ENCODE measurements at regions not wholly inside any gene's neighbourhood (a gene's known extent, or its start where the extent isn't known, plus 50 kb on each side); places are given as distances from the start of the nearest gene placed in this dataset.
A peak's percentile ranks its signal among the peaks of the same experiment; 100 is the strongest.

DNA sequence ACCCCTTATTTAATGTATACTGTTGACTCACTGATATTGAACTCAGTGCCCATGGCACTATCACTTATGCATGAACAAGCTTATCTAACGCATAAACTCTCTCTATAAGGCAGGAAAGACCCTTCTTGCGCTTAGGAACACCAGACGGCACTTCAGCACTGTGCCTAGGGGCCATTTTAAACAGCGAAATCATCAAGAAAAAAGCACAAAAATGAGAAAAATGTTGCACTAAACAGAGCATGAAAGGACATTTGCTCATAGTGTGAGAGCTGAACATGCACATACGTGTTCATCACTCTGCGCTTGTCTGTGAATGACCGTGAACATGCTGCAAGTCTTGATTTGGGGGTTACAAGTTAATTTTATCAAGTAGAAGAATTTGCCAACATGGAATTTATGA lies 109.6 kb downstream of the WDR11 start:
- no peak for DNase-seq (ENCODE audit: low read depth)
- in situ Hi-C loops (cut with HindIII; ENCODE audit: low pct_unique_long_range_greater_than_20kb, low sequenced_read_pairs) = no loop called here

DNA sequence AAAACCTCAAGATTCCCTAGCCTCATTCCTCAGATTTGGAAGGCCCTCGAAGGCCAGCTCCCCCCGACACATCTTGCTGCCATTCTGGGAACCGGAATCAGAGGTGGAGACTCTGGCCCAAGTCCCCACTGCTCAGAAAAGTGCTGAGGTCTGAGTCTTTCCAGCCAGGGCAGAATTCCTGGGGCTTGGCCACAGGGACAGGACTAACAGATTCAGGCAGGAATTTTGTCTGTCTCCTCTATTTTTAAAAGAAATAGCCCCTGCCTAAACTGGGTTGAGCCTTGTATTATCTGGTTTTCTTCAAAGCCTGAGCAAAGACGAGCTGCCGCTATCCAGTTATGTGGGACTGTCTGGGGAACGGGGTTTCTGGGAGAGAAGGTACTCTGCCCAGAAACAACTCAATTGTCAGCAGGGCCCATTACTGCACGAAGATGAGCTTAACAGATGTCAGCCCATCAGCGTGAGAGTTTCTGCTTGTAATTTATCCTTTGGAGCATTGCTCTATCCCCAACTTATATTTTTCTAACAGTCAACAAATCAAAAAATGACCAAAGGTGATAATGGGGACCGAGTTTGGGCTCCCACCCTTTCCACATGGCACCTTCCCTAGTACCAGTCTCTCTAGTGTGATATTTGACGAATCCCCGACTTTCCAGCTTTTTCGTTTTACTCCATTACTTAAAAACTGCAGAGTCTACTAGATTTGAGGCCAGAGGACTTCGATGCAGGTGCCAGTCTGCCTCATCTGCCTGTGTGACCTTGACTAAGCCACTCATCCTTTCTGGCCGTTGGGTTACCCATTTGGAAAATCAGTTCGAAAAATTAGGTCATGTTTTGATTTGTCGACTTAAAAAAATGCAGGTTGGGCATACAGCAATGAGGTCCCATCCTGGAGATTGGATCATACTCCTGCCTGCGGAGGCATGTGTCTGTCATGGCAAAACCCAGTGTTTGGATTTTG lies 110.9 kb downstream of the WDR11 start:
- in situ Hi-C loops (cut with HindIII; ENCODE audit: low pct_unique_long_range_greater_than_20kb, low sequenced_read_pairs) = no loop called here
- no peak for DNase-seq (ENCODE audit: low read depth)

DNA sequence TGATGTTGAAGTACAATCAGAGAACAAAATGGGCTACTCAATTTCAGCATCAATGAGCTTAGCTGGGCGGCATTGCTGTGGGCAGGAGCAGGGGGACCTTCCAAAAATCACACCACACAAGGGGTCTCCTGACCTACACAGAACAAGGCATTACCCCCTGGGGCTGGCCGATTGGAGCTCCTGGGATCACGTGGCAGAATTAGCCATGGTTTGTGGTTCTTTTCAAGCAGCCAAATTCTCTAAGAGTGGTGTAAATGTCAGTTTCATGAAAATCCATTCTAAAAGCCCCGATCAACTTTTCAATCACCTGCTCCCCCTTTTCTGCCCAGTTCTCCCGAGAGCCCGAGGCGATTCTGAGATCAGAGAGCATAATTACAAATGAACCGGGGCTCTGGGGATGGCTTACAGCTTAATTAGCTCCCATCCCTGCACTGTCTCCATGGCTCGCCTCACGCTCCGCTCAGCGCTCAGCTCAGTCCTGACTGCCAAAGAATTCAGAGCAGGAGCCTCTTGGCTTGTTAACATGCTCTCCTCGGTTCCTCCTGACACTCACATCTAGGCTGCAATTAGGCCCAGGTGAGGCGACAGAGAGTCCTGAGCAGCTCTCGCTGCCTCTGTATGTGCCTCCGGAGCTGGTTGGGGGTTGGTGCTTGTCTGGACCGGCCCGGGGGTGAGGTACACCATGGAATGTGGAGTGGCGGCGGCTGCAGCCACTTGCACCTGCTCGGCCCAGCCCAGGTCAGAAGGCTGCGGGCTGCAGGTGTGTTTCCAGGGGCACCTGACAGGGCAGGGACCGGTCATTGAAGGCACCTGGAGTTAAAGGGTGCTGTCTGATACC lies 111.8 kb downstream of the WDR11 start:
- DNase-seq (ENCODE audit: low read depth) = no peak
- in situ Hi-C loops (cut with HindIII; ENCODE audit: low pct_unique_long_range_greater_than_20kb, low sequenced_read_pairs) = no loop called here

DNA sequence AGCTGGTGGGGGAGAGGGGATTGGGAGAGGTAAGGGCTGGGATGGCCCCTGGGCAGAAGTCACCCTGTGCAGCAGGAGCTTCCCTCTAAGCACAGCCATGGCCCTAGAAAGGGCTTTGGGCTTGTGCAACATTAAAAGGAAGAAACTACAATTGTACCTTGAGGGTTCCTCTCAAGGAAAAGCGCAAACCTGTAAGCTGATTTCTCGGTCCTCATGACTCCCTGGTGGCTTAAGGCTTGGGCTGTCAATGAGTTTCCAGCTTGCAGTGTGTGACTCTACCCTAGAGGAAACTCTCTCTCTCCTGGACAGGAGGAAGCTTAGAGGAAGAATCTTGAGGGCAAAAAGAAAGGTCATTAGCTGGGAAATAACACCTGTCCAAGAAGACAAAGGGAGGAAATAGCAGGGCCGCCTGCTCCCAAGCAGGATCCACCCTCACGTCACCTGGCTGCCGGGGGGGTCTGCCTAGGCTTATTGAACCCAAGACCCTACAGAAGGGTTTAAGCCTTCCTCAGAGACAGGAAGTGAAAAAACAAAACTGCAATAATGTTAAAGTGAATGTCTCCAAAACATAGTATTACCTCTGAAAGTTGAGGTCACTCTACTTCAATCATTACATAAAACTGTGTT lies 112.5 kb downstream of the WDR11 start:
- in situ Hi-C loops (cut with HindIII; ENCODE audit: low pct_unique_long_range_greater_than_20kb, low sequenced_read_pairs) = no loop called here
- DNase-seq (ENCODE audit: low read depth) = no peak

DNA sequence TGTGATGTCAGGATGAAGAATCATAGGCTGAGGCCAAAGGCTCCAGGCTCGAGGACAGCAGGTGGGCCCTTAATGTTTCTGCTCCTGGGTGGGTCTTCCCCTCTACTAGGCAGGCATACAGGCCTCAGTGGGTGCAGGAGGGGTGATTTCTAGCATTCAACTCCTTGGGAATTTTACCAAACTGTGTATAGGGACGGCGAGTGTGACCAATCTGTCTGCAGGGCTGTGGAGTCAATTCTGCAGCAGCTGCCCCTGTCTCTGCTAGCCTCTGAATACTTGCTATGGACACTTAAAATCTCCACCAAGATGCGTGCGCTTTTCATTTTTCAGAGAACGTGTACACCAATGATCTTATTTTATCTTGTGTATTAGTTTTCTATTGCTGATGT lies 115.5 kb downstream of the WDR11 start:
- DNase-seq (ENCODE audit: low read depth) = no peak
- in situ Hi-C loops (cut with HindIII; ENCODE audit: low pct_unique_long_range_greater_than_20kb, low sequenced_read_pairs) = no loop called here

- in situ Hi-C loops (cut with HindIII; ENCODE audit: low pct_unique_long_range_greater_than_20kb, low sequenced_read_pairs) = no loop called here
- no peak for DNase-seq (ENCODE audit: low read depth)
These were observed 118.1 kb downstream of the WDR11 start for GRCh38 chr10:120969219-120969645.

DNA sequence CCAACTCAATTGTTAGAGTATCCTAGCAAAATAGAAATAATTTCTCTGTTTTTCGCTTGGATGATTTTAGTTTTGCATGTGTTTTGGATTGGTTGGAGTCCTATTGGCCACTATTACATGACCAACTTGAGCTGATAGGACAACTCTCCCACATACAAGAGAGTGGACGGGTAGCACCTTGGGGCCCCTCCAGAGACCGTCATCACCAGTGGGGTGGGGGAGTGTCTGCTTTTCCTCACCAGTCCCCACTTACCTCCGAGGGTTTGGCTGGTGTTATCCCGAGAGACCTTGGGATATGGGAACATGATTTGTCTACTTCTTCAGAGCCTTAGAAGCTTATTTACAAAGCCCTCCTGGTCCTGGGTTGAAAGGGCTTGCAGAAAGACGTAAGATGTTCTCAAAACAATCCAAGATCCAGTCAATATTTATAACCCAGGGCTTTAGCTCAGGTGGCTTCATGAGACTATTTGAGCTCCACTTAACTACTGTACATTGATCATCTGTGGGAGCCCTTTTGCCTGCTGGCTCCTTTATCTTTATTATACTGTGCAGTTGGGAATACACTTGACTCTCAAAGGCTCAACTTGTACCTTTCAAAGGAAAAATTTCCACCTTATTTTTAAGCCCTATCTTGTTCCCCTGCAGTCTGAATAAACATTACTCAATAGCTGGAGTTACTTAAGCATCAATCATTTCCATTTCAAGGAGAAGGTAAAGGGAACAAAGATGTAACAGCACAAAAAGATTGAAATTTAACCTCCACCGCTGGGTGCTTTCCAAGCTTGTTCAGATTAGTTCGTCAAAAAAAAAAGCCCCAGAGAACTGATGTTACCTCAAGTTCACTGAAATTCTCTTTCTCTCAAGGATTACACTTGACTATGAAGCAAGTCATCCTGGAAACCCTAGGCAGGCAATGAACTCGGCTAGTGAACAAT lies 119.7 kb downstream of the WDR11 start:
- in situ Hi-C loops (cut with HindIII; ENCODE audit: low pct_unique_long_range_greater_than_20kb, low sequenced_read_pairs) = no loop called here
- DNase-seq (ENCODE audit: low read depth) = no peak

DNA sequence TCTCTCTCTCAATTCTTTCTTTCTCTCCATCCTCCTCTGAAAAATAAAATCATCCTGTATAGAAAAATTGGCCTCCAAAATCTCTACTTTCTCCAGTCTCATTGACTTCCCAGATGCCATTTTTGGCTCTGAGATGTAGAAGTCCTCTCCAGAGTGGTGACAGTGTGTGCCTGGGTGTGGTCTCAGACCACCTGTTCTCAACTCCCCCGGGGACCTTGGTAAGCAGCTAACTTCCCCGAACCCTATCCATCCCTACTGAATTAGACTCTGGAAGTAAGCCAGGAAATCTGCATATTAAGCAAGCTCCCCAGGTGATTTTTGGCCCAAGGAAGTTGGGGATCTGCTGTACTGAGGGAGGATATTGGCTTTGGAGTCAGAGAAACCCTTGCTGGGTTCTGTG lies 120.5 kb downstream of the WDR11 start:
- in situ Hi-C loops (cut with HindIII; ENCODE audit: low pct_unique_long_range_greater_than_20kb, low sequenced_read_pairs) = no loop called here
- no peak for DNase-seq (ENCODE audit: low read depth)

DNA sequence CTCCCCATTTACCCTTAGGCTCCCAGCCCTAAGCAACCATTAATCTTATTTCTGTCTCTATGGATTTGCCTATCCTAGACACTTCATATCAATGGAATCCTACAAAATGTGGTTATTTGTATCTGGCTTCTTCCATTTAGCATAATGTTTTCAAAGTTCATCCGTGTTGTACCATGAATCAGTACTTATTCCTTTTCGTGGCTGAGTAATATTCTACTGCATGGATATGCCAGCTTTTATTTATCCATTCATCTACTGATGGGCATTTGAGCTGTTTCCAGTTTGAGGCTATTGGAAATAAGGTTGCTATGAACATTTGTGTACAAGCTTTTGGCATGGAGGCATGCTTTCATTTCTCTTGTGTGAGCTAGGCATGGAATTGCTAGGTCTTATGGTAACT lies 121.1 kb downstream of the WDR11 start:
- in situ Hi-C loops (cut with HindIII; ENCODE audit: low pct_unique_long_range_greater_than_20kb, low sequenced_read_pairs) = no loop called here
- no peak for DNase-seq (ENCODE audit: low read depth)

DNA sequence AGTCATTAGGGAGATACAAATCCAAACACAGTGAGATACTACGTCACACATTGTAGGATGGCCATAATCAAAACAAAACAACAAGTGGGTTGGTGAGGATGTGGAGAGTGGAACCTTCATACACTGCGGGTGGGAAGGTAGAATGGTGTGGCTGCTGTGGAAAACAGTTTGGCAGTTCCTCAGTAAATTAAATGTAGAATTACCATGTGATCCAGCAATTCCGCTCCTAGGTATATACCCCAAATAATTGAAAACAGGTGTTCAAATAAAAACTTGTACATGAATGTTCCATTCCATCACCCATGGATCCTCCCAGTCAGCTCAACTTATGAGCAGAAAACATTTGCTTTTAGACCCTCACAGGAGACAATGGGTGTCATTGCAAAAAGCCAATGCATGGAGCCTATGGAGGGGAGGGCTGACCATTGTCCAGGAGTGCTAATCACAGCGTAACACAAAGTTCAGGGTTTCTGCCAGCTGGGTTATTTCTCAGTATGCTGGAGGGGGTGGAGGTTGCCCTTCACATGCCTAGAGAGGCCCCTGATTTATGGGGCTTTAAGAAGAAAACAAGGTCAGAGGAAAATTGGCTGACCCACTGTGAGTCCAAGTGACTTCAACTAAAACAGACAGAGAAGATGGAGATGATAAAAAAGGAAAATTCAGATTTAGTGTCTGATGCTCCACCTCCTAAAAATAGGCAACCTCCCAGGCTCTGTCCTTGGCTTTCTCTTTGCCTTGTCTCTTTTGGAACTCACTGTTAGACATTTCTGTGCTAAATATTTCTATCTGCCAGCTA lies 124.1 kb downstream of the WDR11 start:
- no peak for DNase-seq (ENCODE audit: low read depth)
- in situ Hi-C loops (cut with HindIII; ENCODE audit: low pct_unique_long_range_greater_than_20kb, low sequenced_read_pairs) = no loop called here

- DNase-seq (ENCODE audit: low read depth) = no peak
- in situ Hi-C loops (cut with HindIII; ENCODE audit: low pct_unique_long_range_greater_than_20kb, low sequenced_read_pairs) = no loop called here
These were observed 124.7 kb downstream of the WDR11 start for GRCh38 chr10:120975868-120976225.

- DNase-seq (ENCODE audit: low read depth) = no peak
- in situ Hi-C loops (cut with HindIII; ENCODE audit: low pct_unique_long_range_greater_than_20kb, low sequenced_read_pairs) = no loop called here
These were observed 126.7 kb downstream of the WDR11 start for GRCh38 chr10:120977897-120978296.

DNA sequence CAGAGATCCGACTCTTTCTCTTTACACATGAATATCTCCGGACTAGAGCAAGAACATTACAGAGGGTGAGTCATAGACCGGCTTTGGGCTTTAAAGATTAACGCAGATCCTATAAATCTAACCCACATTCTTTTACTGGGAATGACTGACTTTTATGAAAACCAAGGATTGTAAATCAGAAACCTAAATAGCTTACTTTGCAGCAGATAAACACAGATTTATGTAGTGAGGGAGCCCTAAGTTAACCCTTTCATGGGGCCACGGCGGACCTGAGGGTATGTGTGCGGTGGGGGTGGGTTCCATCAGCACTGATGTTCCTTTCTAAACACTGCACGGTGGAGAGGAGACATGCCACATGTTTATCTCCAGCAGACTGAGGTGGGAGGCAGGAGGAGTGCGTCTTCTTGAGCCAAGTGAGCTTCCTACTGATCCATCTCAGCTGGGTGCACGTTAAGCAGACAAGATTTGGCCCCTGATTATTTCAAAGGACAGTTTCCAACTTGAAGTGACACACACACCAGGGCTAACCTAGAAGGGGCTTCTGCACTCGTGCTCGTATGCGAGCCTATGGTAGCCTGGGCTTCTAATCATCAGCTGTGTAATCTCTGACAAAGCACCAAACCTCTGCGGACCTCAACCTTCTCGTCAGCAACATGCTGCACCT lies 127.6 kb downstream of the WDR11 start:
- in situ Hi-C loops (cut with HindIII; ENCODE audit: low pct_unique_long_range_greater_than_20kb, low sequenced_read_pairs) = no loop called here
- DNase-seq (ENCODE audit: low read depth) = peak; percentile 66

DNA sequence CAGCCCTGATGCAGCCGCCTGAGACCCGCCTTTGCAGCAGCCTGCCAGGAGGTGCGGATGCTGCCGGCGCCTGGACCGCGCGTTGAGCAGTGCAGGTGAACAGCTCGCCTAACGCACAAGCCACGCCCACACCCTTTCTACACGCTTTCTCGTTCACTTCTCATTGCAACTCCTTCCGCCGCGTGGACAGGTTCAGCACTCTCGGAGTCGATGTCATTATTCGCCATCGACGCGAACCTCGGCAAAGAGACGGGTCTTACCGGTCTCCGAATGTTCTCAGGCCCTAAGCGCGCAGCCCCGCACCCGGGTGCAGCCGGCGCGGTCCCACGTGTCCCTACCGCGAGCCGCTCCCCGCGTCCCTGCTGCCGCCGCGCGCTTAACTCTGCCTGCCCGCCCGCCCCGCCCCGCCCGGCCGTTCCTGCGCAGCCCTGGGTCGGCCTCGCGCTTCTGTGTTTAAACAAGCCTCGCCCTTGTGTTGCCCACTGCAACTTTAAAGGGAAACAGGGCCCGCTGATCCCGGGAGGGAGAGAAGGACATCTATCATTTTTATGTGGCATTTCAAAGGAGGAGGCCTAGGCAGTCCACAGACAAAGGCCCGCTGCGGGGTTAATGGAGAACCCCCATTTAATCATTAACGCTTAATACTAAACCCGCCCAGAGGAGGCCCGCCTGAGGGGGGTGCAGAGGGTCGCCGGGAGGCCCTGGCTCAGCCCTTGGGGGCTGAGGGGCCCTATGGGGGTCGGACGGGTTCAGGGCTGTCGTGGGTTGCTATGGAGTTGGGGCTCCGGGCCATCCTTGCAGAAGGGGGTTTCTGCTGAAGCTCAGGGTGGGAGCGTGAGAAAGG lies 128.5 kb downstream of the WDR11 start:
- in situ Hi-C loops (cut with HindIII; ENCODE audit: low pct_unique_long_range_greater_than_20kb, low sequenced_read_pairs) = no loop called here
- DNase-seq (ENCODE audit: low read depth) = peak; percentile 76

- in situ Hi-C loops (cut with HindIII; ENCODE audit: low pct_unique_long_range_greater_than_20kb, low sequenced_read_pairs) = no loop called here
- DNase-seq (ENCODE audit: low read depth) = no peak
These were observed 129.4 kb downstream of the WDR11 start for GRCh38 chr10:120980279-120981255.

All from Caki2 (cell line).